A172 (cell line): ENCODE measurements at regions not wholly inside any gene's neighbourhood (a gene's known extent, or its start where the extent isn't known, plus 50 kb on each side); places are given as distances from the start of the nearest gene placed in this dataset.
"Not testable (repeated sequence)": the region's sequence is repeated elsewhere in the genome, so short reads cannot be mapped to it uniquely, and the experiment has no call there.

Source experiments
- DNase-seq: peaks from one replicate; pipeline ENCODE4 v3.0.0-alpha.2; 2015; ENCODE audit warnings: low spot score

DNA sequence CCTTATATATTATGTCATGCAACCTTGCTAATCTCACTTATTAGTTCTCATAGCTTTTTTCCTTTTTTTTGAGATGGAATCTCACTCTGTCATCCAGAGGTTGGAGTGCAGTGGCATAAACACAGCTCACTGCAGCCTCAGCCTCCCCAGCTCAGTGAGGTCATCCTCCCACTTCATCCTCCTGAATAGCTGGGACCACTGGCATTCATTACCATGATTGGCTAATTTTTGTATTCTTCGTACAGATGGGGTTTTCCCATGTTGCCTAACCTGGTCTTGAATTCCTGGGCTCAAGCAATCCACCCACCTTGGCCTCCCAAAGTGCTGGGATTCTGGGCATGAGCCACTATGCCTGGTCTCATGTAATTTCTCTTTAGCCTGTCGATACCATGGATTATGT, 89.1 kb upstream of the TRIM24 start:
- DNase-seq, result no peak

DNA sequence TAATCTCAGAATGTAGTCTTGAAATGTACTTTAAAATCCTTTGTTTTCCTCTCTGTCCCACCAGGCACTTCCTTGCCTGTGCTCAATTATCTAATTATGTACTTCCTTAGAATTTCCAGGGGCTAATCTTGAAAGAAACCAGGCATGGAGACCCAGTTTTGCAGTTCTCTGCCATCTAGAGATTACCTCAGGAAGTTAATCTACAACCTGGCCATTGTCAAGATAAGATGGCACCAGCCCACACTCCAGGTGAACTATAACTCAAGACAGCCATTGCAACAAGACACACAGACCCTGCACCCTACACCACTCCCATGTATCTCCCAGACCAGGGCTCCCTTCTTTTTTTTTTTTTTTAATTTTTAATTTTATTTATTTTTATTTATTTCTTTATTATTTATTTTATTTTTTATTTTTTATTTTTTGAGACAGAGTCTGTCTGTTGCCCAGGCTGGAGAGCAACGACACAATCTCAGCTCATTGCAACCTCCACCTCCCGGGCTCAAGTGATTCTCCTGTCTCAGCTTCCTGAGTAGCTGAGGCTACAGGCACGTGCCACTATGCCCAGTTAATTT, 85.9 kb upstream of the TRIM24 start:
- no peak for DNase-seq

DNA sequence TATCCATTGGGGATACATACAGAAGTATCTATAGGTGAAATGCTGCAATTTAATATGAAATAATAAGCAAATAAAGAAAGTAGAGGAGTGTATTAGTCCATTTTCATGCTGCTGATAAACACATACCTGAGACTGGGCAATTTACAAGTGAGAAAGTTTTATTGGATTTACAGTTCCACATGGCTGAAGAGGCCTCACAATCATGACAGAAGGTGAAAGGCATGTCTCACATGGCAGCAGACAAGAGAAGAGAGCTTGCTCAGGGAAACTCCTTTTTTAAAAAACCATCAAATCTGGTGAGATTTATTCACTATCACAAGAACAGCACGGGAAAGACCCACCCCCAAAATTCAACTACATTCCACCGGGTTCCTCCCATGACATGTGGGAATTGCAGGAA, 82.8 kb upstream of the TRIM24 start:
- no peak for DNase-seq

DNA sequence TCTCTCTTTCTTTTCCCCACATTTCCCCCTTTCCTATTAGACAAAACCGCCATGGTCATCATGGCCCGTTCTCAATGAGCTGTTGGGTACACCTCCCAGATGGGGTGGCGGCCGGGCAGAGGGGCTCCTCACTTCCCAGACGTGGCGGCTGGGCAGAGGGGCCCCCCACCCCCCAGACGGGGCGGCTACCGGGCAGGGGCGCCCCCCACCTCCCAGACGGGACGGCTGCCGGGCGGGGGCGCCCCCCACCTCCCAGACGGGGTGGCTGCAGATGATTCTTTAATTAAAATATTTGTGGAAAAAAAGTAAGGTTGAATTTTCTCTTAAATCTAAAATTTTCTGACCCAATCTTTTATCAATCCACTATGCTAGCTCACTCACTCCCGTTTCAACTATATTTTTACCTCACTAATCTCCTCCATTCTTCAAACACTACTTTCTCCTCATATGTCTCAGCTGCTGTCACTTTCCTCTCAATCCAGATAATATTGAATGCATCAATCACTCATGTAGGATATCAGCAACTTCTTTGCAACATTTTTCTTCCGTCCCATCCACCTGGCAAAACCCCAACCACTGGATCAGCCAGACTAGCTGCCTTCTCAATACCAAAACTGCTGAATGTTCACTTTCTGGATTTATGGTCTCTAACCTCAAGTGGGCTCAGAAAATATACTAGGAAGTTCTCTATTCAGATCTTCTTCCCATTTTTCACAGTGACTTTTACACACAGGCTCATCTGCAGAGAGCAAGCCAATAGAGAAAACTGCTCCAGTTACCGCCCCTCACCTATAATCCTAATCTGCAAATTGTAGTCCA, 81.1 kb upstream of the TRIM24 start:
- no peak for DNase-seq

DNA sequence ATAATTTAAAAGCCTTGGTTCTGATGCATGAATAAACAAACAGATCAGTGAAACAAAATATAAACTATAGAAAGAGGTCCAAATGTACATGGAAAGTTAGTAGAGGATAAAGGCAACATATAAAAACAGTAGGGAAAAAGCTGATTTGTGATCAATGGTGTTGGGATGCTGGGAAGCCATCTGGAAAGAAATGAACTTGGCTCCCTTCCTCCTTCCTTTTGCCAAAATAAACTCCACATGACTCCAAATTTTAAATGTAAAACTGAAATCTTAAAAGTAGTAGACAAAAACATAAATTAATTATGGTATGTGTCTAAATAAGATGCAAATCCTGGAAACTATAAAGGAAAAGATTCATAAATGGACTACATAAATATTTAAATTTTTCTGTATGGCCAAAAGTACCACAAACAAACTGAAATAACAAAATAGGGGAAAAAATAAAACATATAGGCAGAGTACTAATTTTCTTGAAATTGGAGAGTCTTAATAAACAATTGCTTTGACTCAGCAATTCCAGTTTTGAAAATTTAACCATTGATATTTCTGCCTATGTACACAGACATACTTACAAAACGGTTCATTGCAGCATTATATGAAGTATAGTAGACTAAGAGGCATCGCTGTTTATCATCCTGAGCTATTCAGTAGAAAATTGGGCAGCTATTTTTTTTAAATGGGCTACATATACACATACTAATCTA, 77.0 kb upstream of the TRIM24 start:
- no peak for DNase-seq

DNA sequence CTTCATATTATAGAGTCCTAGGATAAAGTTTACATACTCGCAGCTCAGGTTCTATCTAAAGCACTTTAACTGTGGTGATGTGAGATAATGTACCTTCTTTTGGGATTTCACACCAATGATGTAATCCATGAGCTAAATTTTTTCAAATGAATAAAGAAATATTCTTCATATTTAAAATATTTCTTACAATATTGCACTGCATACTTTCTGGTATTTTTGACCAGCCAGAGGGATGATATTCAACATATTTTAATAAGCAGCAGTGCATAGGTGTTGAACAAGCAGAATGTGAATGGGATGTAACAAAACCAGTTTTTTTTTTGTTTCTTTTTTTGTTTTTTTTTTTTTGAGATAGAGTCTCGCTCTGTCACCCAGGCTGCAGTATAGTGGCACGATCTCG, 73.2 kb upstream of the TRIM24 start:
- DNase-seq, result no peak

DNA sequence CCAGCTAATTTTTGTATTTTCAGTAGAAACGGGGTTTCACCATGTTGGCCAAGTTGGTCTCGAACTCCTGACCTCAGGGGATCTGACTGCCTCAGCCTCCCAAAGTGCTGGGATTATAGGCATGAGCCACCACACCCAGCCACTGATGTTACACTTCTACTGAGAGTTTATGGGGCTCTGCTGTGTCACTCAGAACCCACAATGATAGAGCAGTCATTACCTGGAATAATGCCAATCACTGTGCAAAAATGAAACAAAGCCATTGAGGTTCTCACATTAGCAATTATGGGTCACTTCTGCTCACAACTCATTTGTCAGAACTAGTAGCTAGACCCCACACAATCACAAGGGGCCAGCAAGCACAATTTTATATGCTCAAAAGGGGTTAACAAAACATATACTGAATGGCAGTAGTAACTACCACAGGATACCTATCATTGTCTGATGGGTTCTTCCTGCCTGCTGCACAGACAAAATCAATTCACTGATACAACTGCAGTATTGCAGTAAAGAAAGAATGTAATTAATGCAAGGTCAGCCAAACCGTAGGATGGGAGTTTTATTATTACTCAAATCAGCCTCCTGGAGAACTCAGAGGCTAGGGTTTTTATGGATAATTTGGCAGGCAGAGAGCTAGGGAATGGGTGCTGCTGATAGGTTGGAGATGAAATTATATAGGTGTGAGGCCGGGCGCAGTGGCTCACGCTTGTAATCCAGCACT, 72.1 kb upstream of the TRIM24 start:
- no peak for DNase-seq

DNA sequence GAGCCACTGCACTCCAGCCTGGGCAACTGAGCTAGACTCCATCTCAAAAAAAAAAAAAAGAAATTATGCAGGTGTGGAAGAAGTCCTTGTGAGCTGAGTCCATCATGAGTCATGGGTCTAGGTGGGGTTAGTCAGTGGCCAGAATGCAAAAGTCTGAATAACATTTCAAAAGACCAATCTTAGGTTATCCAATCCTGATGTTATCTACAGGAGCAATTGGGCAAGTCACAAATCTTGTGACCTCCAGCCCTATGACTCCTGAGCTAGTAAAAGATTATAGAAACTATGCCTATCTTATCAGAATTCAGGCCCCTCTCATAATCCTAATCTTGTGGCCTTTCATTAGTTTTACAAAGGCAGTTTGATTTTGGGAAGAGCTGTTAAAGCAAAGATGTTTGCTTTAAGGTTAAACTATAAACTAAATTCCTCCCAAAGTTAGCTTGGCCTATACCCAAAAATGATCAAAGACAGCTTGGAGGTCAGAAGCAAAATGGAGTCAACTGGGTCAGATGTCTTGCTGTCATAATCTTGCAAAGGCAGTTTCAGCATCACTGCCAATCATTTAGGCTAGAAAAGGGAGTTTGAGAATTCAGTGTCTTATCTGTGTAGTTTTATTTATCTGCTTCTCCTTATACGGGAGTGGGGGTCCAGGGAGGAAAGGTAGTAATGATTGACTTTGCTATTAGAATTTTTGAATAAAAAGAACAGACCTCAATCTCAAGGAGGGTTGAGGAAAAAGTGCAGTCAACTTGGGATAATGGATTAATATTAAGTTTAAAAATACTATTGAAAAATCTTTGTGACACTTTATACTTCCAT, 71.2 kb upstream of the TRIM24 start:
- peak; percentile 40 for DNase-seq

DNA sequence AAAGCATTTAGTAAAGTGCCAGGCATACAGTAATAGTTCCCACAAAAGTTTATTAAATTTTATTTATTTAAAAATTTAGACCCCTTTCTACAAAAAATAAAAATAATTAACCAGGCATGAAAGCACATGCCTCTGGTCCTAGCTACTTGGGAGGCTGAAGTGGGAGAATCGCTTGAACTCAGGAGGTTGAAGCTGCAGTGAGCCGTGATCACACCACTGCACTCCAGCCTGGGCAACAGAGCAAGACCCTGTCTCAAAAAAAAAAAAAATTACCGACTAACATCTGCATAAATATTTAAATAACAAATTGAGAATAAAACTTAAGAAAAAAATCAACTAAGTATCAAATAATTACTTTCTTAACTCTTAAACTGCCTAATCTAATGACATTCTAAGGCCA, 64.3 kb upstream of the TRIM24 start:
- DNase-seq, result no peak

DNA sequence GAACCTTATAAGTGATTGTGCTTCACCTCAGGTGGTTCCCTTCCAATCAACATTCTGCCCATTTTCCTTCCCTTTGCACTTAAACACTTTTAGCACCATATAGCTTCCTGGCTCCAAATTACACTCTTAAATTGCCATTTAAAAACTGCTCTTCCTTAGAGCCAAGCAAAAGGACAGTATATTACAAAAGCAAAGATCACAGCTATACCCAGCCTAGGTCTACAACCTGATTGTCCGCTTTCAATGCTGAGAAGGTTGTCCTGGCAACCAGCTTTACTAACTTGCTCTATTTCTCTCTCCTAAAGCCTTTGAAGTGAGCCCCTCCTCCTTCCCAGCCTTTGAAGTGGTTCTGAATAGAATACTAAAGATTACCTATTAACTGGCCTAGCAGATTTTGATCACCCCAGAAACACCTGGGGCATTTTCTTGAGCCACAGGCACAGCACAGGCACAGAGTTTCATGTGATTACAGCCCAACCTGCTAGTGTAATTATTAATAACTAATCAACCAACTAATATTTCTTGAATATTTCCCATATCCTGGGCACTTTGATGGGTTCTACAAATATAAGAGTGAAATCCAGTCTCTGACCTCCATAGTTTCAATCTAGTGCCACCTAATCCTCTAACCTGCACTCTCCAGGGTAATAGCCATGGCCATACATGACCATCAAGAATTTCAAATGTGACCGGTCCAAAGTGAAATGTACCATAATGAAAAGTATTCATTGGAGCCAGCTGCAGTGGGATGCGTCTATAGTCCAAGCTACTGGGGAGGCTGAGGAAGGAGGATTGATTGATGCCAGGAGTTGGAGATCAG, 63.6 kb upstream of the TRIM24 start:
- DNase-seq, result no peak

DNA sequence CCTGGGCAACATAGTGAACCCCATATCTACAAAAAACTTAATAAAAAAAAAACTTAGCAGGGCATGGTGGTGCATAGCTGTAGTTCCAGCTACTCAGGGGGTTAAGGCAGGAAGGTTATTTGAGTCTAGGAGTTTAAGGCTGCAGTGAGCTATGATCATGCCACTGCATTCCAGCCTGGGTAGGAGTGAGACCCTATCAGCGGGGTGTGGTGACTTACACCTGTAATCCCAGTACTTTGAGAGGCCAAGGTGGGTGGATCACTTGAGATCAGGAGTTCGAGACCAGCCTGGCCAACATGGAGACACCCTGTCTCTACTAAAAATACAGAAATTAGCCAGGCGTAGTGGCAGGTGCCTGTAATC, 63.0 kb upstream of the TRIM24 start:
- DNase-seq, result not testable (repeated sequence)

DNA sequence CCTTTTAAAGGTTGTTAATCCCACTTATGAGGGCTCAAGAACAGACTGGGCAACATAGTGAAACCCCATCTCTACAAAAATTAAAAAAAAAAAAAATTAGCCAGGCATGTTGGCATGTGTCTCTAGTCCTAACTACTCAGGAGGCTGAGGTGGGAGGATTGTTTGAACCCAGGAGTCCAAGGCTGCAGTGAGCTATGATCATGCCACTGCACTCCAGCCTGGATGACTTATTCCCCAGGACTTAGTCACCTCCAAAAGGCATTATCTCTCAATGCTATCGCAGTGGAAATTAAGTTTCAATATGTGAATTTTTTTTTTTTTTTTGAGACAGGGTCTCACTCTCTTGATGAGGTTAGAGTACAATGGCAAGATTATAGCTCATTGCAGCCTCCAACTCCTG, 61.2 kb upstream of the TRIM24 start:
- DNase-seq, result no peak

DNA sequence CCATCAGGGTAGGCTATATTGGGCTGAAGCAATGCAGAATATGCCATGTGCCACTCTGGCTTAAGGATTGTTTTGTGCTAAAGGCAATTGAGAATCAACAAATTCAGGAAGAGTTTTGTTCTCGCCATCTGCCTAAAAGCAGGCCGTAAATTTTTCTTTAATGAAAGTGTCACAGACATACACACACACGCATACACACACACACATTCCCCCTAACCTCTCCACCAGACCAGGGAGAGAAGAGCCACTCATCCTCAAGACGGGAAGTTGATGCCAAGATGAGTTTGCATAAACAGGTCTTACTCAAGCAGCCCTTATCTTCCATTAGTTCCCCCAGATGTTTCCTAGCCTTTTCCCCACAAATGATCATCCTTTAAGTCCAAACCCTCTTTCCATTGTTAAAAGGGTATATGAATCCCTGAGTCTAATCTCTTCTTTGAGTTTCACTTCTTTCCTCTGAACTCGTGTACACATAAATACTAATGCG, 59.6 kb upstream of the TRIM24 start:
- DNase-seq, result no peak

DNA sequence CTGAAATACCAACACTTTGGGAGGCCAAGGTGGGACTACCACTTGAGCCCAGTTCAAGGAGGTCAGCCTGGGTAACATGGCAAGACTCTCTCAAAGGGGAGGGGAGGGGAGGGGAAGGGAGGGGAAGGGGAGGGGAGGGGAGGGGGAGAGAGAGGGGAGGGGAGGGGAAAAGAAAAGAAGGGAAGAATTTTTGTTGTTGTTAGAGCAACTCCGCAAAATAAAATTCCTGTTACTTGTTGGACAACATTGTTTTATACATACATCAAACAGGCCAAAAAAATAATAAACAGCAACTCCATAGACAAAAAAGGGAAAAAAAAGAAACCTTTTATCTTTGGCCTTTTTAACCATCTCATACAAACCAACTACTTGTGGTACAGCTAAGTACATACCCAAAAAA, 57.3 kb upstream of the TRIM24 start:
- DNase-seq, result no peak

DNA sequence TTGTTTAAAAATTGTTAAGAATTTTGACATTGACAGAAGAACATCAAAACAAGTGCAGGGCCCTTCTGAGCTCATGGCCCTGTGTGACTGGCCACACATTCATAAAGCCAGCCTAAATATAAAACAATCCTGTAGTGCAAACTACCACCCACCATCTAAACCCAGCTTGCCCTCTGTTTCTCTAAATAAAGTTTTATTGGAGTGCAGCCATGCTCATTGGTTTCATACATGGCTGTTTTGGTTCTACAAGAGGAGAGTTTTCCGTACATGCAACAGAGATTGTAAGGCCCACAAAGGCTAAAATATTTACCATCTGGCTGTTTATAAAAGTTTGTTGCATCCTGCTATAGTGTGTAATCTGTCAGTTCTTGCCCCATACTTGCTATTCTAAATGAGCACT, 54.6 kb upstream of the TRIM24 start:
- DNase-seq, result no peak

DNA sequence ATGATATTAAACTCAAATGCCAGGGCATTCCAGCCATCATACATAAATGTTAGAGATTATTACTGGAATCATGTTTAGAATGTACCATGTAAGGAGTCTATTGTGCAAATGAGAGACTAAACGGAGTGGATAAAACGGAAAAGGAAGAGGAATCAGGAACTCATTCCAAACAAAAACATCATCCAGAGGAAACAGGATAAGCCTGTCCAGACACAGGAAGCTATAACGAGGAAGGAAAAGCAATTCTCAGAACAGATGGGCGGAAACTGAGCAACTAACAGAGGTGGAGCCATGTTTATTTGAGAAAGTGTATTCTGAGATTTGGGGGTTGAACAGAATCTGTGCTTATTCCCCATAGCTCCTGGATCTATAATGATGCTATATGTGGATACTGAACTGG, 52.3 kb upstream of the TRIM24 start:
- no peak for DNase-seq
